Activated CD8-positive, alpha-beta T cell treated with anti-CD3 and anti-CD28 coated beads, Interleukin-2, amount 10 ng/mL, durations not matched to agents 7 days and 5 days (primary cell): ENCODE measurements at regions not wholly inside any gene's neighbourhood (a gene's known extent, or its start where the extent isn't known, plus 50 kb on each side); places are given as distances from the start of the nearest gene placed in this dataset.

Experiments
- ATAC-seq: fragments of 150-1000 bp; cut with Tn5 transposase; one replicate; pipeline ENCODE4 v1.10.0; 2021; ENCODE audit warnings: moderate library complexity
- CTCF ChIA-PET: fragments of 350-600 bp; sonication (Branson Sonifier 250); formaldehyde crosslinking; loops from one replicate; lab custom pipeline; 2021; ENCODE audit warnings: antibody characterized with exemption; lab: Charles Lee
- POLR2A ChIA-PET: fragments of 350-600 bp; sonication (Branson Sonifier 250); formaldehyde crosslinking; loops from one replicate; lab custom pipeline; 2021; ENCODE audit warnings: antibody characterized with exemption; lab: Charles Lee
- DNase-seq: peaks from one replicate; pipeline ENCODE4 v3.0.0-alpha.2; 2020
- H3K27ac Mint-ChIP-seq: one replicate; pipeline ENCODE4 v1.8.0; 2021; ENCODE audit warnings: mild to moderate bottlenecking, mixed read lengths
- H3K27me3 Mint-ChIP-seq: one replicate; pipeline ENCODE4 v1.8.0; 2021; ENCODE audit warnings: low read depth, mixed read lengths
- H3K36me3 Mint-ChIP-seq: one replicate; pipeline ENCODE4 v1.8.0; 2021; ENCODE audit warnings: low read depth, mixed read lengths
- H3K4me1 Mint-ChIP-seq: one replicate; pipeline ENCODE4 v1.8.0; 2021; ENCODE audit warnings: low read depth, mixed read lengths
- H3K4me3 Mint-ChIP-seq: one replicate; pipeline ENCODE4 v1.8.0; 2021; ENCODE audit warnings: mild to moderate bottlenecking, mixed read lengths
- H3K9me3 Mint-ChIP-seq: one replicate; pipeline ENCODE4 v1.8.0; 2022; ENCODE audit warnings: mixed read lengths; ENCODE audit not compliant: insufficient read depth

GRCh38 chr9:104027295-104027694 lies 66.8 kb upstream of the SMC2 start:
- ATAC-seq, result no peak
- H3K27me3 Mint-ChIP-seq, result no peaks in the 10 kb centered on the region
- CTCF ChIA-PET, result no interaction called here
- H3K9me3 Mint-ChIP-seq, result no peaks in the 10 kb centered on the region
- peaks cover 7% of the 10 kb centered on the region for H3K4me1 Mint-ChIP-seq
- no peak overlapping the region for H3K27ac Mint-ChIP-seq
- no peaks in the 10 kb centered on the region for H3K36me3 Mint-ChIP-seq
- POLR2A ChIA-PET, result interaction anchor here (2.0 kb wide), 1 partner anchor 67 kb away, joined by 6 read pairs; the partner anchor contains the start of gene SMC2
- DNase-seq, result no peak
- H3K4me3 Mint-ChIP-seq, result no peak overlapping the region

GRCh38 chr9:104028827-104029226 lies 65.3 kb upstream of the SMC2 start:
- DNase-seq (no peak), ATAC-seq (no peak)
- no peaks in the 10 kb centered on the region for H3K36me3 Mint-ChIP-seq
- H3K4me3 Mint-ChIP-seq, result no peak overlapping the region
- H3K4me1 Mint-ChIP-seq, result peaks cover 7% of the 10 kb centered on the region
- H3K9me3 Mint-ChIP-seq, result no peaks in the 10 kb centered on the region
- H3K27ac Mint-ChIP-seq, result no peak overlapping the region
- ChIA-PET CTCF (no interaction called here), POLR2A (interaction anchor here (1.1 kb wide), 1 partner anchor 65 kb away, joined by 5 read pairs; the partner anchor contains the start of gene SMC2)
- no peaks in the 10 kb centered on the region for H3K27me3 Mint-ChIP-seq
